Breast epithelium (tissue), 4 donors: ENCODE measurements at regions not wholly inside any gene's neighbourhood (a gene's known extent, or its start where the extent isn't known, plus 50 kb on each side); places are given as distances from the start of the nearest gene placed in this dataset.

Experiments used
- DNase-seq, 2 donors: peaks; one replicate each; pipeline ENCODE4 v3.0.0-alpha.2; 2019; ENCODE audit warnings: low spot score in 2 of 2
- H3K27ac ChIP-seq, 2 donors: fragments of 200-600 bp; sonication (generic) in 1 of 2; one replicate each; pipeline ENCODE4 v1.5.1; 2016 to 2019; ENCODE audit warnings: mild to moderate bottlenecking in 1 of 2
- H3K27me3 ChIP-seq, 2 donors: fragments of 200-600 bp; sonication (generic) in 1 of 2; one replicate each; pipeline versions ENCODE4 v1.5.1 to v1.6.0; 2017 to 2019; ENCODE audit warnings: control low read depth in 1 of 2, mild to moderate bottlenecking in 1 of 2
- H3K36me3 ChIP-seq: fragments of 200-600 bp; one replicate; pipeline ENCODE4 v1.5.1; 2019
- H3K4me1 ChIP-seq, 2 donors: fragments of 200-600 bp; sonication (generic); one replicate each; pipeline ENCODE4 v1.5.1; 2016 to 2019; ENCODE audit warnings: control low read depth in 1 of 2
- H3K4me3 ChIP-seq, 3 donors: fragments of 200-600 bp; sonication (generic); 1 replicate in 2 of 3; 2 replicates in 1 of 3; pipeline ENCODE4 v1.5.1; 2016 to 2019; ENCODE audit warnings: mild to moderate bottlenecking in 3 of 3, moderate library complexity in 2 of 3
- H3K9me3 ChIP-seq, 2 donors: fragments of 200-600 bp; sonication (generic) in 1 of 2; one replicate each; pipeline ENCODE4 v1.5.1; 2016 to 2019; ENCODE audit warnings: control low read depth in 1 of 2
- POLR2A ChIP-seq: fragments of 450-650 bp; IDR thresholded peaks from one replicate; pipeline ENCODE4 v1.6.1; 2016; ENCODE audit warnings: antibody characterized with exemption, mild to moderate bottlenecking, moderate library complexity
- POLR2AphosphoS5 ChIP-seq, 3 donors: sonication (generic); formaldehyde crosslinking; IDR thresholded peaks; one replicate each; pipeline ENCODE4 v1.6.1; 2017; ENCODE audit warnings: antibody characterized with exemption in 3 of 3
- intact Hi-C: fragments of 100-400 bp; cut with DNase I; formaldehyde crosslinking; loops from one replicate; pipeline ENCODE4 v1.15.1; 2023; ENCODE audit warnings: low total_unique reads
- TF ChIP-seq, protein P1 (sequence below), 3 donors: fragments of 450-650 bp; IDR thresholded peaks; one replicate each; pipeline ENCODE4 v1.5.1; 2016 to 2017; ENCODE audit warnings: antibody characterized with exemption in 3 of 3, mild to moderate bottlenecking in 3 of 3, moderate library complexity in 3 of 3

GRCh38 chr5:125657936-125658335 lies 765.3 kb upstream of the GRAMD2B start:
- TF ChIP-seq, protein P1, sequence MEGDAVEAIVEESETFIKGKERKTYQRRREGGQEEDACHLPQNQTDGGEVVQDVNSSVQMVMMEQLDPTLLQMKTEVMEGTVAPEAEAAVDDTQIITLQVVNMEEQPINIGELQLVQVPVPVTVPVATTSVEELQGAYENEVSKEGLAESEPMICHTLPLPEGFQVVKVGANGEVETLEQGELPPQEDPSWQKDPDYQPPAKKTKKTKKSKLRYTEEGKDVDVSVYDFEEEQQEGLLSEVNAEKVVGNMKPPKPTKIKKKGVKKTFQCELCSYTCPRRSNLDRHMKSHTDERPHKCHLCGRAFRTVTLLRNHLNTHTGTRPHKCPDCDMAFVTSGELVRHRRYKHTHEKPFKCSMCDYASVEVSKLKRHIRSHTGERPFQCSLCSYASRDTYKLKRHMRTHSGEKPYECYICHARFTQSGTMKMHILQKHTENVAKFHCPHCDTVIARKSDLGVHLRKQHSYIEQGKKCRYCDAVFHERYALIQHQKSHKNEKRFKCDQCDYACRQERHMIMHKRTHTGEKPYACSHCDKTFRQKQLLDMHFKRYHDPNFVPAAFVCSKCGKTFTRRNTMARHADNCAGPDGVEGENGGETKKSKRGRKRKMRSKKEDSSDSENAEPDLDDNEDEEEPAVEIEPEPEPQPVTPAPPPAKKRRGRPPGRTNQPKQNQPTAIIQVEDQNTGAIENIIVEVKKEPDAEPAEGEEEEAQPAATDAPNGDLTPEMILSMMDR (IDR thresholded peaks at IDR 0.05) = no peak
- Histone ChIP-seq H3K36me3 (no peaks in the 10 kb centered on the region), H3K27me3 (no peaks in the 10 kb centered on the region), H3K4me1 (no peaks in the 10 kb centered on the region), H3K27ac (no peak overlapping the region), H3K9me3 (no peaks in the 10 kb centered on the region), H3K4me3 (no peak overlapping the region)
- no peak for DNase-seq
- intact Hi-C loops = no loop called here

GRCh38 chr5:125659316-125660023 lies 763.7 kb upstream of the GRAMD2B start:
- H3K27ac ChIP-seq = no peak overlapping the region
- no peaks in the 10 kb centered on the region for H3K27me3 ChIP-seq
- intact Hi-C loops = no loop called here
- DNase-seq = no peak
- TF ChIP-seq, protein P1 (IDR thresholded peaks at IDR 0.05) = no peak
- no peak for TF ChIP-seq POLR2A
- TF ChIP-seq POLR2AphosphoS5 (IDR thresholded peaks at IDR 0.05) = no peak
- H3K4me1 ChIP-seq = no peaks in the 10 kb centered on the region
- H3K4me3 ChIP-seq = no peak overlapping the region
- H3K36me3 ChIP-seq = no peaks in the 10 kb centered on the region
- no peaks in the 10 kb centered on the region for H3K9me3 ChIP-seq

- H3K36me3 ChIP-seq = no peaks in the 10 kb centered on the region
- intact Hi-C loops = no loop called here
- no peaks in the 10 kb centered on the region for H3K4me1 ChIP-seq
- TF ChIP-seq, protein P1 (IDR thresholded peaks at IDR 0.05) = no peak
- TF ChIP-seq POLR2AphosphoS5 (IDR thresholded peaks at IDR 0.05) = no peak
- no peak for DNase-seq
- H3K9me3 ChIP-seq = no peaks in the 10 kb centered on the region
- H3K27me3 ChIP-seq = no peaks in the 10 kb centered on the region
- no peak overlapping the region for H3K4me3 ChIP-seq
- H3K27ac ChIP-seq = no peak overlapping the region
Observed at GRCh38 chr5:125660231-125660895, 762.8 kb upstream of the GRAMD2B start.

DNA sequence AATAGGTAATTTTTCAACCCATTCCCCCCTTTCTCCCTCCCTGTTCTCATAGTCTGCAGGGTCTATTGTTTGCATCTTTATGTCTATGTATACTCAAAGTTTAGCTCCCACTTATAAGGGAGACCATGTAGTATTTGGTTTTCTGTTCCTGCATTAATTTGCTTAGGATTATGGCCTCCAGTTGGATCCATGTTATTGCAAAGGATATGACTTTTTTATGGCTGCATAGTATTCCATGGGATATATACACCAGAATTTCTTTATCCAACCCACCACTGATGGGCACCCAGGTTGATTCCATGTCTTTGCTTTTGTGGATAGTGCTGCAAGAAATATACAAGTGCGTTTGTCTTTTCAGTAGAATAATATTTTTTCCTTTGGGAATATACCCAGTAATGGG lies 761.6 kb upstream of the GRAMD2B start:
- no peak for TF ChIP-seq POLR2A
- TF ChIP-seq, protein P1 (IDR thresholded peaks at IDR 0.05) = no peak
- no peak for TF ChIP-seq POLR2AphosphoS5 (IDR thresholded peaks at IDR 0.05)
- Histone ChIP-seq H3K4me3 (no peak overlapping the region), H3K9me3 (no peaks in the 10 kb centered on the region), H3K4me1 (no peaks in the 10 kb centered on the region), H3K36me3 (no peaks in the 10 kb centered on the region), H3K27ac (no peak overlapping the region), H3K27me3 (no peaks in the 10 kb centered on the region)
- no peak for DNase-seq
- intact Hi-C loops = no loop called here

DNA sequence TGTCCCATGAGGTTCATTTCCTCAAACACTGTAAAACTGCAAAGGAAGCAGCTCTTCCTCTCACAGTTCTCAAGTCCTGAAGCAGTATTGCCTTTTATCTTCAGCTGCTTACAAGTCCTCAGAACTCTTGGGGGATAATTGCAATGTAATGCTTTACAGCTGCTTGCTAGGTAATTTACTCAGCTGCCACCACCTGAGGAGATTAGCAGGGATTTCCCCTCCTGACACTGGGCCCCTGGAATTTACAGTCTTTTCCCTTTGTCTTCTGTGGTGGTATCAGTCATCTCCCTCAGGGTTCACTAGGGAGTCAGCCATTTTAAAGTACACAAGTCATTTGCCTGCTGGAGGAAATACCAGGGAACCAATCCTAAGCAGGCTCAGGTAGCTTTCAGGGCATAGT lies 754.3 kb upstream of the GRAMD2B start:
- Histone ChIP-seq H3K4me1 (no peaks in the 10 kb centered on the region), H3K9me3 (no peaks in the 10 kb centered on the region), H3K4me3 (no peak overlapping the region), H3K27ac (no peak overlapping the region), H3K36me3 (no peaks in the 10 kb centered on the region), H3K27me3 (no peaks in the 10 kb centered on the region)
- intact Hi-C loops = no loop called here
- TF ChIP-seq, protein P1 (IDR thresholded peaks at IDR 0.05) = no peak
- no peak for TF ChIP-seq POLR2AphosphoS5 (IDR thresholded peaks at IDR 0.05)
- no peak for TF ChIP-seq POLR2A
- no peak for DNase-seq
